WTC11 (cell line): ENCODE measurements at regions not wholly inside any gene's neighbourhood (a gene's known extent, or its start where the extent isn't known, plus 50 kb on each side); places are given as distances from the start of the nearest gene placed in this dataset.
"Not testable (repeated sequence)": the region's sequence is repeated elsewhere in the genome, so short reads cannot be mapped to it uniquely, and the experiment has no call there.

Experiments used
- ATAC-seq: fragments of 200-7000 bp; cut with Tn5 transposase; 2 replicates; pipeline ENCODE4 v1.10.0; 2021; ENCODE audit warnings: mild to moderate bottlenecking, moderate library complexity
- CTCF ChIA-PET: fragments of 300-600 bp; sonication (Branson Sonifier 250); formaldehyde crosslinking; loops from one replicate; lab custom pipeline; 2021; ENCODE audit warnings: antibody characterized with exemption; lab: Charles Lee
- POLR2A ChIA-PET: fragments of 350-600 bp; sonication (Branson Sonifier 250); formaldehyde crosslinking; loops from one replicate; lab custom pipeline; 2021; ENCODE audit warnings: antibody characterized with exemption; lab: Charles Lee
- DNase-seq: peaks from one replicate; pipeline ENCODE4 v3.0.0; 2021; ENCODE audit warnings: low spot score
- H3K27ac Mint-ChIP-seq: 2 replicates; pipeline ENCODE4 v1.8.0; 2021; ENCODE audit warnings: mixed read lengths
- H3K27me3 Mint-ChIP-seq: 2 replicates; pipeline ENCODE4 v1.8.0; 2021; ENCODE audit warnings: low read depth, mild to moderate bottlenecking, moderate library complexity, mixed read lengths
- H3K36me3 Mint-ChIP-seq: 2 replicates; pipeline ENCODE4 v1.8.0; 2021; ENCODE audit warnings: mixed read lengths
- H3K4me1 Mint-ChIP-seq: 2 replicates; pipeline ENCODE4 v1.8.0; 2022; ENCODE audit warnings: mixed read lengths
- H3K4me3 Mint-ChIP-seq: 2 replicates; pipeline ENCODE4 v1.8.0; 2021; ENCODE audit warnings: mild to moderate bottlenecking, moderate library complexity, mixed read lengths
- H3K9me3 Mint-ChIP-seq: 2 replicates; pipeline ENCODE4 v1.8.0; 2021; ENCODE audit warnings: mixed read lengths
- ARID4B ChIP-seq: sonication (generic); formaldehyde crosslinking; IDR thresholded peaks from 2 replicates; pipeline ENCODE4 v1.8.0; 2023; ENCODE audit warnings: missing genetic modification reagents, mild to moderate bottlenecking, borderline replicate concordance
- ATF6 ChIP-seq: sonication (generic); formaldehyde crosslinking; IDR thresholded peaks from 2 replicates; pipeline ENCODE4 v1.8.1; 2023; ENCODE audit warnings: mild to moderate bottlenecking, missing genetic modification reagents
- CDX4 ChIP-seq: fragments of 250-450 bp; sonication (Bioruptor Pico); IDR thresholded peaks from 2 replicates; pipeline ENCODE4 v1.9.0; 2021; ENCODE audit warnings: moderate library complexity, mild to moderate bottlenecking, inconsistent platforms, borderline replicate concordance
- ELF4 ChIP-seq: sonication (generic); formaldehyde crosslinking; IDR thresholded peaks from 2 replicates; pipeline ENCODE4 v1.8.1; 2022; ENCODE audit warnings: low read depth, mild to moderate bottlenecking, moderate library complexity, missing genetic modification reagents
- ERG ChIP-seq: fragments of 250-450 bp; sonication (Bioruptor Pico); IDR thresholded peaks from 2 replicates; pipeline ENCODE4 v1.8.0; 2021; ENCODE audit warnings: mild to moderate bottlenecking
- MYBL2 ChIP-seq: sonication (generic); formaldehyde crosslinking; IDR thresholded peaks from 2 replicates; pipeline ENCODE4 v1.8.1; 2023; ENCODE audit warnings: mild to moderate bottlenecking, moderate library complexity, missing genetic modification reagents
- SMAD4 ChIP-seq: sonication (generic); formaldehyde crosslinking; IDR thresholded peaks from 2 replicates; pipeline ENCODE4 v1.8.0; 2022; ENCODE audit warnings: mild to moderate bottlenecking, missing genetic modification reagents
- TEAD4 ChIP-seq: sonication (generic); formaldehyde crosslinking; IDR thresholded peaks from 2 replicates; pipeline ENCODE4 v1.8.0; 2022; ENCODE audit warnings: mild to moderate bottlenecking, missing genetic modification reagents
- ZBTB21 ChIP-seq: sonication (generic); formaldehyde crosslinking; IDR thresholded peaks from 2 replicates; pipeline ENCODE4 v1.8.1; 2023; ENCODE audit warnings: mild to moderate bottlenecking, missing genetic modification reagents, borderline replicate concordance
- ZBTB43 ChIP-seq: sonication (generic); formaldehyde crosslinking; IDR thresholded peaks from 2 replicates; pipeline ENCODE4 v1.8.1; 2023; ENCODE audit warnings: mild to moderate bottlenecking, missing genetic modification reagents
- ZNF138 ChIP-seq: sonication (generic); formaldehyde crosslinking; conservative IDR thresholded peaks from 2 replicates; pipeline ENCODE4 v1.8.1; 2022; ENCODE audit warnings: mild to moderate bottlenecking, moderate library complexity, missing genetic modification reagents
- ZNF232 ChIP-seq: sonication (generic); formaldehyde crosslinking; IDR thresholded peaks from 2 replicates; pipeline ENCODE4 v1.8.0; 2022; ENCODE audit warnings: mild to moderate bottlenecking, missing genetic modification reagents
- ZNF281 ChIP-seq: sonication (generic); formaldehyde crosslinking; IDR thresholded peaks from 2 replicates; pipeline ENCODE4 v1.8.0; 2023; ENCODE audit warnings: mild to moderate bottlenecking, missing genetic modification reagents
- ZNF416 ChIP-seq: fragments of 250-450 bp; sonication (Bioruptor Pico); IDR thresholded peaks from 2 replicates; pipeline ENCODE4 v1.9.0; 2021; ENCODE audit warnings: mild to moderate bottlenecking, inconsistent platforms

- ChIA-PET POLR2A (no interaction called here), CTCF (no interaction called here)
- ATAC-seq, result no peak
- Mint-ChIP-seq H3K9me3 (no peaks in the 10 kb centered on the region), H3K36me3 (no peaks in the 10 kb centered on the region), H3K4me1 (no peaks in the 10 kb centered on the region), H3K27ac (no peak overlapping the region), H3K27me3 (no peaks in the 10 kb centered on the region)
- no peak for TF ChIP-seq MYBL2
- peak; percentile 36; the same call in 1 of the 2 replicates for TF ChIP-seq ZBTB43 (CRISPR knock-in tag)
- 0 out of 2 replicates have a peak, but pooled peaks have one; percentile 64 for TF ChIP-seq SMAD4 (CRISPR knock-in tag)
- peak; percentile 69; the same call in 1 of the 2 replicates for TF ChIP-seq TEAD4 (CRISPR knock-in tag)
- no peak for TF ChIP-seq ZNF138
- peak; percentile 85 for TF ChIP-seq ARID4B (CRISPR knock-in tag)
- TF ChIP-seq ZBTB21 (CRISPR knock-in tag), result no peak
- TF ChIP-seq ZNF232 (CRISPR knock-in tag), result 0 out of 2 replicates have a peak, but pooled peaks have one; percentile 47
- TF ChIP-seq, all 79 proteins: peak for 5
- peak; percentile 76 for DNase-seq
- no peak overlapping the region for H3K4me3 Mint-ChIP-seq
These were observed 214.3 kb upstream of the GRIA1 start for GRCh38 chr5:153276151-153276550.

- H3K4me1 Mint-ChIP-seq, POLR2A ChIA-PET: not testable (repeated sequence)
- peaks cover 16% of the 10 kb centered on the region for H3K36me3 Mint-ChIP-seq
These were observed 194.1 kb upstream of the GRIA1 start for GRCh38 chr5:153296251-153296844.

GRCh38 chr5:153299891-153300290, 190.6 kb upstream of the GRIA1 start:
- ATAC-seq (no peak), DNase-seq (no peak)
- Mint-ChIP-seq H3K9me3 (peaks cover 35% of the 10 kb centered on the region), H3K36me3 (peaks cover 23% of the 10 kb centered on the region), H3K4me3 (no peak overlapping the region), H3K27me3 (peaks cover 3% of the 10 kb centered on the region; the same call in 1 of the 2 replicates), H3K27ac (no peak overlapping the region), H3K4me1 (peaks cover 5% of the 10 kb centered on the region)
- POLR2A ChIA-PET, result interaction anchor here (0.7 kb wide), 1 partner anchor 436 kb away, joined by 5 read pairs; no protein-coding TSS in a partner anchor
- CTCF ChIA-PET, result interaction anchor here (0.7 kb wide), 1 partner anchor 309 kb away, joined by 4 read pairs; no protein-coding TSS in a partner anchor
- TF ChIP-seq ATF6, result no peak
- TF ChIP-seq ZNF416 (CRISPR knock-in tag), result no peak
- no peak for TF ChIP-seq CDX4
- TF ChIP-seq ERG (CRISPR knock-in tag), result no peak
- no peak for TF ChIP-seq ELF4 (CRISPR knock-in tag)
- TF ChIP-seq ZNF281, result no peak

More at GRCh38 chr5:153296251-153296844, 194.1 kb upstream of the GRIA1 start:
- CTCF ChIA-PET, H3K27me3 Mint-ChIP-seq, H3K27ac Mint-ChIP-seq, ATAC-seq, H3K4me3 Mint-ChIP-seq, DNase-seq: not testable (repeated sequence)
- peaks cover 35% of the 10 kb centered on the region for H3K9me3 Mint-ChIP-seq
